Transverse colon (tissue), 4 donors: ENCODE measurements at regions not wholly inside any gene's neighbourhood (a gene's known extent, or its start where the extent isn't known, plus 50 kb on each side); places are given as distances from the start of the nearest gene placed in this dataset.

Experiments
- EP300 ChIP-seq: sonication (generic); formaldehyde crosslinking; IDR thresholded peaks from one replicate; pipeline ENCODE4 v1.6.1; 2017; ENCODE audit warnings: antibody characterized with exemption, low read depth
- POLR2A ChIP-seq: fragments of 450-650 bp; IDR thresholded peaks from one replicate; pipeline ENCODE4 v1.6.1; 2016; ENCODE audit warnings: antibody characterized with exemption, mild to moderate bottlenecking, moderate library complexity
- POLR2AphosphoS5 ChIP-seq, 3 donors: sonication (generic); formaldehyde crosslinking; IDR thresholded peaks; one replicate each; pipeline ENCODE4 v1.6.1; 2016; ENCODE audit warnings: antibody characterized with exemption in 3 of 3
- TF ChIP-seq, protein P1 (sequence below), 5 experiments: fragments of 200-600 bp in 3 of 5; fragments of 450-650 bp in 2 of 5; sonication (generic) in 3 of 5; IDR thresholded peaks; 1 replicate in 2 of 5; 2 replicates in 3 of 5; pipeline ENCODE4 v1.5.1; 2016 to 2017; ENCODE audit warnings: antibody characterized with exemption in 5 of 5, inconsistent platforms in 3 of 5, mild to moderate bottlenecking in 2 of 5, moderate library complexity in 1 of 5

DNA sequence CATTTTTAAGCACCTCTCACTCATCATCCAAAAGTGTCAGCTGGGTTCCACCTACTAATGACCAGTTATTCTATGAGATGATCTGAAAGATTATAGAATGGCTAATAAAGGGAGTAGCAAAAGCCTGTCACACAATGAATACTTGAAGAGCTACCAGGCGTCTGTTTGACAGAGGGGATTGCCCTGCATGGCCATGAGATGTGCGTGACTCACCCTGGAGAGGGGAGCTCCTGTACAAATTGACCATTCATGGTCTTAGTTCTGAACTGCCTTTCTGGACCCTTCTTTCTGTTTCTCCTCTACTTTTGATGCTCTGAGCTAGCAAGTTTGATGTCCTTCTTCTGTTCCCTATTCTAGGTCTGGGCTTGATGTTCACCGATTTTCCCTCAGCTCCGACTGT is 85.2 kb upstream of the ABCD3 start:
- TF ChIP-seq, protein P1, sequence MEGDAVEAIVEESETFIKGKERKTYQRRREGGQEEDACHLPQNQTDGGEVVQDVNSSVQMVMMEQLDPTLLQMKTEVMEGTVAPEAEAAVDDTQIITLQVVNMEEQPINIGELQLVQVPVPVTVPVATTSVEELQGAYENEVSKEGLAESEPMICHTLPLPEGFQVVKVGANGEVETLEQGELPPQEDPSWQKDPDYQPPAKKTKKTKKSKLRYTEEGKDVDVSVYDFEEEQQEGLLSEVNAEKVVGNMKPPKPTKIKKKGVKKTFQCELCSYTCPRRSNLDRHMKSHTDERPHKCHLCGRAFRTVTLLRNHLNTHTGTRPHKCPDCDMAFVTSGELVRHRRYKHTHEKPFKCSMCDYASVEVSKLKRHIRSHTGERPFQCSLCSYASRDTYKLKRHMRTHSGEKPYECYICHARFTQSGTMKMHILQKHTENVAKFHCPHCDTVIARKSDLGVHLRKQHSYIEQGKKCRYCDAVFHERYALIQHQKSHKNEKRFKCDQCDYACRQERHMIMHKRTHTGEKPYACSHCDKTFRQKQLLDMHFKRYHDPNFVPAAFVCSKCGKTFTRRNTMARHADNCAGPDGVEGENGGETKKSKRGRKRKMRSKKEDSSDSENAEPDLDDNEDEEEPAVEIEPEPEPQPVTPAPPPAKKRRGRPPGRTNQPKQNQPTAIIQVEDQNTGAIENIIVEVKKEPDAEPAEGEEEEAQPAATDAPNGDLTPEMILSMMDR (IDR thresholded peaks at IDR 0.05) = no peak
- no peak for TF ChIP-seq POLR2A
- no peak for TF ChIP-seq EP300
- TF ChIP-seq POLR2AphosphoS5 (IDR thresholded peaks at IDR 0.05) = no peak
